PC-3 (cell line): ENCODE measurements at regions not wholly inside any gene's neighbourhood (a gene's known extent, or its start where the extent isn't known, plus 50 kb on each side); places are given as distances from the start of the nearest gene placed in this dataset.

Experiments used
- CTCF ChIP-seq: fragments of 300-600 bp; sonication (generic); conservative IDR thresholded peaks from 2 replicates; pipeline ENCODE4 v1.5.1; 2017; ENCODE audit warnings: antibody characterized with exemption, low read depth, mild to moderate bottlenecking, low read length
- EZH2 ChIP-seq: fragments of 300-600 bp; sonication (generic); IDR thresholded peaks from one replicate; pipeline ENCODE4 v1.6.1; 2017; ENCODE audit warnings: antibody characterized with exemption, mild to moderate bottlenecking, low read length; ENCODE audit not compliant: unreplicated experiment
- EZH2phosphoT487 ChIP-seq: fragments of 300-600 bp; sonication (generic); IDR thresholded peaks from 2 replicates; pipeline ENCODE4 v1.6.1; 2018; ENCODE audit warnings: mild to moderate bottlenecking, antibody characterized with exemption, low read length, borderline replicate concordance

DNA sequence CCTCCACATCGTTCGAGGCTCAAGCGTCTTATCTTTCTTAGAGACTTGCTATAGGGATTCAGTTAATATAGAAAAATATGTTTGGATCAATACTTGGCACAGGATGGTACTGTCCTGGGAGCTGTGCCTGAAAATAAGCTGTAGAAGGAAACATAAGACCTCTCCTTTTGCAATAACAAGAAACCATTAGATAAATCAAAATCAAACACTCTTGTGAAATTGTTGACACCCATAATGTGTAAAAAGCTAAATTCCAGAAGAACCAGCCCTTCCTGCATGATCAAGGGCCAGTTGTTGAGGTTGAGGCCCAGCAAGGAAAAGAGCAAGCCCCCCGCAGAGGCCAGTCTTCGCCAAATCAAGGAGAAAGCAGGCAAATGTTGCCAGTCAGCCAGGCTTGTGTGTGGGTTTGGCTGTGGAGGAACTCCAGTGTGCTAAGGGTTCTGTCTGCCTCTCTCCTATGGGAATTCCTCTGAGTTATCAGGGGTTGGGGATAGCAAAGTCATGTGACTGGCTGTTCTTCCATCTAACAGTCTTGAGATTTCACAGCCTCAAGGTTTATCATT, 185.7 kb downstream of the ACKR3 start:
- no peak for TF ChIP-seq CTCF
- TF ChIP-seq EZH2 = no peak
- no peak for TF ChIP-seq EZH2phosphoT487
